KMS-11 (cell line): ENCODE measurements at regions not wholly inside any gene's neighbourhood (a gene's known extent, or its start where the extent isn't known, plus 50 kb on each side); places are given as distances from the start of the nearest gene placed in this dataset.

Experiments
- H2AFZ ChIP-seq: fragments of 200-600 bp; sonication (generic); 2 replicates; pipeline ENCODE4 v1.6.1; 2016; ENCODE audit warnings: antibody characterized with exemption, mixed run types, low read depth
- H3K27ac ChIP-seq: fragments of 200-600 bp; sonication (generic); 2 replicates; pipeline ENCODE4 v1.6.1; 2016; ENCODE audit warnings: mild to moderate bottlenecking, mixed run types
- H3K27me3 ChIP-seq: fragments of 200-600 bp; sonication (generic); 2 replicates; pipeline ENCODE4 v1.6.1; 2017; ENCODE audit warnings: mild to moderate bottlenecking, low read depth, mixed run types, moderate library complexity; ENCODE audit not compliant: insufficient read depth
- H3K36me3 ChIP-seq: fragments of 200-600 bp; sonication (generic); 2 replicates; pipeline ENCODE4 v1.6.1; 2017; ENCODE audit warnings: mild to moderate bottlenecking, mixed run types; ENCODE audit not compliant: insufficient read depth
- H3K4me1 ChIP-seq: fragments of 200-600 bp; sonication (generic); 2 replicates; pipeline ENCODE4 v1.6.1; 2016; ENCODE audit warnings: mild to moderate bottlenecking, low read depth, mixed run types; ENCODE audit not compliant: poor library complexity, severe bottlenecking
- H3K4me2 ChIP-seq: fragments of 200-600 bp; sonication (generic); 2 replicates; pipeline ENCODE4 v1.7.0; 2016; ENCODE audit warnings: mild to moderate bottlenecking, mixed run types
- H3K4me3 ChIP-seq: fragments of 200-600 bp; sonication (generic); IDR thresholded peaks from 2 replicates; pipeline ENCODE4 v1.6.1; 2017; ENCODE audit warnings: low read depth, low read length, mixed read lengths; ENCODE audit not compliant: insufficient read depth
- H3K79me2 ChIP-seq: fragments of 200-600 bp; sonication (generic); 2 replicates; pipeline ENCODE4 v1.6.1; 2016; ENCODE audit warnings: low read depth, mixed run types; ENCODE audit not compliant: insufficient read depth
- H3K9ac ChIP-seq: fragments of 200-600 bp; sonication (generic); 2 replicates; pipeline ENCODE4 v1.6.1; 2016; ENCODE audit warnings: mild to moderate bottlenecking, mixed run types
- H4K20me1 ChIP-seq: fragments of 200-600 bp; sonication (generic); 2 replicates; pipeline ENCODE4 v1.6.1; 2016; ENCODE audit warnings: mild to moderate bottlenecking, mixed run types; ENCODE audit not compliant: insufficient read depth
- TF ChIP-seq, protein P1 (sequence below): fragments of 200-600 bp; sonication (generic); conservative IDR thresholded peaks from 2 replicates; pipeline ENCODE4 v1.6.1; 2017; ENCODE audit warnings: low read depth, mild to moderate bottlenecking, antibody characterized with exemption, low read length, moderate library complexity, mixed read lengths

DNA sequence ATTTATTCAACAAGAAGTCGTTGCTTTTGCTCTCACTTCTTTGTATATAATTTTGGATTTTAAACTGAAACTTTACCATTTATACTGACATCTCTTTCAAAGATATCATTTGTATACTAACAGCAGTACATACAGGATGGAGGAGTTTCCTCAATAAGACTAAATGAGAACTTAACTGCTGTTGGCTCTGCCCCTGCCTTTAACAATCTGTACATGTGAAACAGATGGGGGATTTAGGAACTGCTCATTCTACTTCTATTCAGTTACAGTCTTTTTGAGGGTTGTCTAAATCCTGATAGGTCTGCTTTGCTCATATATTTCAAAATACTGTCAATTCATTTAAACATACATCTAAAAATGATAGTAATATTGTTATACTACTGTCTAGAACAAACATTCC is 663.2 kb downstream of the ADGRL2 start:
- H3K4me2 ChIP-seq = no peak overlapping the region
- no peak overlapping the region for H3K9ac ChIP-seq
- H3K27ac ChIP-seq = no peak overlapping the region
- H4K20me1 ChIP-seq = no peaks in the 10 kb centered on the region
- no peak overlapping the region for H2AFZ ChIP-seq
- TF ChIP-seq, protein P1, sequence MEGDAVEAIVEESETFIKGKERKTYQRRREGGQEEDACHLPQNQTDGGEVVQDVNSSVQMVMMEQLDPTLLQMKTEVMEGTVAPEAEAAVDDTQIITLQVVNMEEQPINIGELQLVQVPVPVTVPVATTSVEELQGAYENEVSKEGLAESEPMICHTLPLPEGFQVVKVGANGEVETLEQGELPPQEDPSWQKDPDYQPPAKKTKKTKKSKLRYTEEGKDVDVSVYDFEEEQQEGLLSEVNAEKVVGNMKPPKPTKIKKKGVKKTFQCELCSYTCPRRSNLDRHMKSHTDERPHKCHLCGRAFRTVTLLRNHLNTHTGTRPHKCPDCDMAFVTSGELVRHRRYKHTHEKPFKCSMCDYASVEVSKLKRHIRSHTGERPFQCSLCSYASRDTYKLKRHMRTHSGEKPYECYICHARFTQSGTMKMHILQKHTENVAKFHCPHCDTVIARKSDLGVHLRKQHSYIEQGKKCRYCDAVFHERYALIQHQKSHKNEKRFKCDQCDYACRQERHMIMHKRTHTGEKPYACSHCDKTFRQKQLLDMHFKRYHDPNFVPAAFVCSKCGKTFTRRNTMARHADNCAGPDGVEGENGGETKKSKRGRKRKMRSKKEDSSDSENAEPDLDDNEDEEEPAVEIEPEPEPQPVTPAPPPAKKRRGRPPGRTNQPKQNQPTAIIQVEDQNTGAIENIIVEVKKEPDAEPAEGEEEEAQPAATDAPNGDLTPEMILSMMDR = no peak
- H3K36me3 ChIP-seq = no peaks in the 10 kb centered on the region
- no peak overlapping the region for H3K4me3 ChIP-seq
- H3K27me3 ChIP-seq = no peaks in the 10 kb centered on the region
- no peaks in the 10 kb centered on the region for H3K4me1 ChIP-seq
- no peaks in the 10 kb centered on the region for H3K79me2 ChIP-seq

DNA sequence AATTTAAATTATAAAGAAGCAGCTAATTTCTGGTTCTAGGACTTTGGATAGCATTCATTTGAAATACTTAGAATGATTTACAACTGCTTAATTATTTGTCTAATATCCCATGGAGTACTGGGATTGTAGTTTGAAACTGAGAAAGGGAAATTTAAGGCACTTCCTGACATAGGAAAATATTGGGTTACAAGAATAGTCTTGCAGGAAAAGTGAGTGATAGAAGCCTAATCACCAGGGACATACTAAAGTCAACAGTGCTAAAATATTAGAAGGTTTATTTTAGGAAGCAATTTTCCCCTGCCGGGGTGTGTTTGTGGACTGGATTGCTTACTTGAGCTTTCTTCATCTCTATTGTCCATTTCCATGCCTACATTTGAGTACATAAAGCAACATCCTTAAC is 661.6 kb downstream of the ADGRL2 start:
- Histone ChIP-seq H3K27ac (no peak overlapping the region), H3K9ac (no peak overlapping the region), H3K4me3 (no peak overlapping the region), H3K36me3 (no peaks in the 10 kb centered on the region), H2AFZ (no peak overlapping the region), H4K20me1 (no peaks in the 10 kb centered on the region), H3K79me2 (no peaks in the 10 kb centered on the region), H3K27me3 (no peaks in the 10 kb centered on the region), H3K4me1 (no peaks in the 10 kb centered on the region), H3K4me2 (no peak overlapping the region)
- TF ChIP-seq, protein P1 = no peak

DNA sequence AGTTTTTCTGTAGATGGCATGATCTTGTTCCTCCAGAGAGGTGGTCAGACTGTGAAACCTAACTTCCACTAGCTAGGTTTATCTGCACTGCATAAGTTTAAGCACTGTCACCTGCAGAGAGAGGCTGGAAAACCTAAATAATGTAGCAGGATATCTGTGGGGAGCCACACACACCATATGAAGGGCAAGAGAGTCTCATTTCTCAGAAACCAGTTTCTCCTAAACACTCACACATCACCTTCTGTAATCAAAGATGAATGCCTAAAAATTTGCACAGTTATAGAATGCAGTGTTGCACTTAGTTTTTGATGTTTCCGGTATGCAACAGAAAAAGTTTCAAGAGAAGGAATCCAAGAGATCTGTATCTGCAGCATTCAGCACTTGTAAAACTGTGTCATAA is 654.6 kb downstream of the ADGRL2 start:
- no peaks in the 10 kb centered on the region for H3K4me1 ChIP-seq
- no peaks in the 10 kb centered on the region for H4K20me1 ChIP-seq
- no peak overlapping the region for H3K27ac ChIP-seq
- H3K27me3 ChIP-seq = no peaks in the 10 kb centered on the region
- H3K79me2 ChIP-seq = no peaks in the 10 kb centered on the region
- H3K36me3 ChIP-seq = no peaks in the 10 kb centered on the region
- no peak overlapping the region for H2AFZ ChIP-seq
- TF ChIP-seq, protein P1 = no peak
- H3K9ac ChIP-seq = no peak overlapping the region
- H3K4me3 ChIP-seq = no peak overlapping the region
- H3K4me2 ChIP-seq = no peak overlapping the region

DNA sequence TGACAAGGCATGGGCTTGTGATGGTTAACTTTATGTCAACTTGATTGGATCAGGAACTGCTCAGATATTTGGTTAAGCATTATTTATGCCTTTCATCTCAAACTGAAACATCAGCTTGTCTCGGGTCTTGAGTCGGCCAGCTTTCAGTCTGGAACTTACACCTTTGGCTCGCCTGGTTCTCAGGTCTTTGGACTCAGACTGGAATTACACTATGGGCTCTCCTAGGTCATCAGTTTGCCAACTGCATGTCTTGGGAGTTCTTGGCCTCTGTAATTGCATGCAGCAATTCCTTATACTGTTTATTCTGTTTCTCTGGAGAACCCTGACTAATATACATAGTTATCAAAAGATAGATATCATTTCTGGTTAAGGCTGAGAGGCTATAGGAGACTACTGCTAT is 653.7 kb downstream of the ADGRL2 start:
- TF ChIP-seq, protein P1 = no peak
- Histone ChIP-seq H3K4me1 (no peaks in the 10 kb centered on the region), H3K4me3 (no peak overlapping the region), H3K4me2 (no peak overlapping the region), H3K36me3 (no peaks in the 10 kb centered on the region), H3K27ac (no peak overlapping the region), H2AFZ (no peak overlapping the region), H3K27me3 (no peaks in the 10 kb centered on the region), H4K20me1 (no peaks in the 10 kb centered on the region), H3K79me2 (no peaks in the 10 kb centered on the region), H3K9ac (no peak overlapping the region)
